ENCODE measurements at regions not wholly inside any gene's neighbourhood (a gene's known extent, or its start where the extent isn't known, plus 50 kb on each side); places are given as distances from the start of the nearest gene placed in this dataset.

DNA sequence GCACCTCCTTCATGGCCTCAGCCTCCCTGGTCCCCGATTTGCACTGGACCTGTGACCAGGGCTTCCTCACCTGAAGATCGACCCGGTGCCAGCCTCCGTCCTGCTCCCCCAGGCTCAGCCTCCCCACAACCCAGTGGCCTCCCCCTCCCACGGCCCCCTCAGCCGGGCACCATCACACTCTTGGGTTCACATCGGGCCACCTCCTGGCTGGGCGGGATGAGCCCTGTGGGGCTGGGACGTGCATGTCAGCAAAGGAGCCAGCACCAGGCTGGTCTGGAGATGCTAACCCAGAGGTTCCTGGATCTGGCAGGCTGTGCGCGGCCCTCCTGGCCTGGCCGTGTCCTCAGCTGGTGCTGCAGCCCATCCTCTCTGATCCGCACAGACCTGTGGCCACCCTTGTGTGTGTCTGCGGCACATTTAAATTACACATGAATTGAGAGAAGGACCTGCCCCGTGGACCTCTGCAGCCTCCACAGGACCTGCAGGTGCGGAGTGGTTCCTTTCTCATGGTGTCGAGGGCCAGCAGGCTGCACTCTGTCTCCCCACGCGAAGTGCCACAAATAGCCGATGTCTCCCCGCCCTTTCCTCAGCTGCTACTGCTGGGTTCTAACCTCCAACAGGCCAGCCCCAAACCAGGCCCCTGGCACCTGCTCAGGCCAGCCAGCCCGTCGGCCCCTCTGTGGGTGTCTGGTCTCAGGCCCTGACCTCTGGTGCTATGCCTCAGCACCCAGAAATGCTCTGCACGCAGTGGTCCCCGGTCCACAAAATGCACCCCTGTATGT, 237.5 kb downstream of the ERMARD start:
- no peak for DNase-seq

DNA sequence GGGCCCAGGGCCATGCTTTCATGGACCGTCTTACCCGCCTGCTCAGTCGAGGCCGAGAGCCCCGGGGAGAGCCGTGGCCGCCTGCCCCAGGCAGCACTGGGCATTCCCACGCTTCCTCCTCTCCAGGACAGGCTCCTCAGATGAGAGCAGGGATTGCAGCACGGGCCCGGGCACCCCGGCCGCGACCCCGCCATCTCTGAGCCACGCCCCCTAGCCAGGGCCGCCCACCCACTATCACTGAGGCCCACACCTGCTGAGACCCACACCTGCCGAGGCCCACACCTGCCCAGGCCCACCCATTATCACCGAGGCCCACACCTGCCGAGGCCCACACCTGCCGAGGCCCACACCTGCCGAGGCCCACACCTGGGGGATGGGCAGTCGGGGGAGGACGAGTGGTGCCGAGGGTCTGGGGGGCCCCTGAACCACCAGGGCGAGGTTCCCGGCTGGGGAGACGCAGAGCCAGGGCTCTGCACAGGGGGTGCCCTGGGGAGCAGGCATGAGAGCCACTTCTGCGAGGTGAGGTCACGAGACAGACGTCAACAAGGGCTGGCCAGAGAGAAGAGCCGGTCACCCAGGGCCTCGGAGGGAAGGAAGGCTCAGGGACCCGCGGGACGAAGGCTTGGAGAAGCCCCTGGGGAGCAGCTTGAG, 235.6 kb downstream of the ERMARD start:
- DNase-seq: no peak

DNA sequence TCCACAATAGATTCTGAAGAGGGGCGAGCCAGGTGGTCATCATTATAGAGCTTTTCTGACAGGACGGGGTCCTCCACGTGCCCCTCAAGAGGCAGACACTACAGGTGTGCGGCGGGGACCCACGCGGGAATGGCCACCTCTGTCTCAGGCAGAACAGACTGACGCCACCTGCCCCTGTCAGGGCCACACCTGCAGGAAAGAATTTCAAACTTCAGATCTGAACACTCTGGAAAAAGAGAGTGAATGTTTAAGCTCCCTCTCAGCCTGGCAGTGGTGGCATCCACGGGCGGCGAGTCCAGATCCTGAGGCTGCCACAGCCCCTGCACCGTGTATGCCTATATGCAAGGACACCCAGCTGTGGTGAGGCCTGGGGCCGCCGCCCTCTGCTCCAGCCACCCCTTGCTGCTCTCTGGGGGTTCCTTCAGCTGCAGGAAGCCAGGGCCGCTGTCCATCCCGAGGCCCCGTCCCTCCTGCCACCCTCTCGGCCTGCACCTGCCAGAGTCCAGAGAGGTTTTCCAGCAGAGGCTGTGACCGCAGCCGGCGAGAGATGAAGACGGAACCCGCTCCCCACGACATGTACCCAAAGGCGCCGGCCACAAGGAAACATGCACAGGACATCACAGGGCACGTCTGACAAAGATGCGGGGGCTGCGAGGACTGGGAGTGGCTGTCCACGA, 234.9 kb downstream of the ERMARD start:
- no peak for DNase-seq

DNA sequence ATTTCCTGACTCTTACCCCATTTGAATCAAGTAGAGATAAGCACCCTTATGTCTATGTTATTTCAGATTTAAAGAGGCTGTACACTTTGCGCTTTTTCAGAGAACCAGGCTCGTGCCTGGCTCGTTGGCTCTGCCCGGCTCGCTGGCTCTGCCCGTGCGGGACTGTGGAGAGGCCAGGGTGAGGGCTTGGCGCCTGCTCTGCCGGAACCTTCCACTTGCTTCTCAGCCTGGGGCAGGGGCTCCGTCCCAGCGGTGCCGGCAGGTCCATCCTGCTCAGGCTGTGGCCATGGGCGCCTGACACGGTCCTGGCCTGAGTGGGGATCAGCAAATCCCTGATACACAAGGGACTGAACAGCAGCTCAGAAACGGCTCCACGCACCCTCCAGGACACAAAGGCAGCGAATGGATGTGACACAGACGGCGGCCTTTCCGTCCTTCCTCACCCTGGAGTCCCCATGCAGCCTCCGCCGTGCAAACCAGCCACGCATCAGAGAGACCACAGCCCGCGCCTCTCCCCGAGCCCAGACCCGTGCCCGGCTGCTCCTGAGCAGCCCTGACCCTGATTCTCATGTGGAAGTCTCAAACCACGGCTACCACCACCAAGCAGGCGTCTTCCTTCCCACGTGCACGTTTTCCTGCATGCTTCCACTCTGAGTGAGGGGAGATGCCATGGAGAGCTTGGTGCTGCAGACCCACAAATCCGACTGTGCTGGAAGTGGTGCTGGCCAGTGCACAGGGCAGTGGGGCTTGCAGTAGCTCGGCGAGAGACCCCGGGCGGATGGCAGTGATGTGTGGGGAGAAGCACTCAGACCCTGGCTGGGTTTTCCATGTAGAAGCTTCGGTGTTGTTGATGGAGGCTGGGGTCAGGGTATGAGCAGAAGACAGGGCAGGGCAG, 233.9 kb downstream of the ERMARD start:
- no peak for DNase-seq

DNA sequence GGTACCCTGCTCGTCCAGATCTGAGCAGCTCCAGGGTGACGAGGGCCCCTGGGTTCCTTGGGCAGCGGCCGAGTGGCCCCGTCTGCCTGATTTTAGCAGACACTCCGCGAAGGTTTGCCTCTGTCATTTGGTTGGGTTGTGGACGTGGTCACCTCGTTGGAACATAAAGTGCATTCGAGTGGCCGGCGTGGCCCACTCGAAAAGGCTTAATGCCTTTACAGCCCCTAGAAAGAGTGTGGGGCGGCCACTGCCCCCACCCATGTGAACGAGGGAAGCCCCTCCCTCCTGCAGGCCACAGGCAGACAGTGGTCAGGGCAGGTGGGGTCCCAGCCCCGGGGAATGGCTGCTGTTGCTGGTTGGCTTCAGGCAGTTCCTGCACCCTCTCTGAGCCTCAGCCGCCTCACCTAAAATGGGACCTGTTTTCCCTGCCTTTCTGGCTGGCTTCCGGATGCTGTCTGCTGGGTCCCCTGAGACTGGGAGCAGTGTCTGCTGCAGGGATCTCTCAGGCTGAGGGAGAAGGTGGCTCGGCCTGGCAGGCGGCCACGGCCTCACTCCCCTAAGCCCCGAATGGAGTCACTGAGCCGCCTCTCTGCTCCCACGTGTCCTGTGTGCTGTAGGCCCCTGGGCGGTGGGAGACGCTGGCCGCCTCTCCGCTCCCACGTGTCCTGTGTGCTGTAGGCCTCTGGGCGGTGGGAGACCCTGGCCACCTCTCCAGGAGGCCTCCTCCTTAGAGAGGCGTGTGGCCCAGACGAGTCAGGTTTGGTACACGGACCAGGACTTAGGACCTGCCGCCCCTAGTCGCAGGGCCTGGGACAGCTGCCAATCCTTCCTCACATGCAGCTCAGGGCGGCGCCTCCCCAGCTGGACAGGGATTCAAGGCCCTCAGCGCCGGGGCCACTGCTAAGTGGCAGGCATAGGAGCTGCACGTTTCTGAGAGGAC, 233.0 kb downstream of the ERMARD start:
- DNase-seq: no peak

DNA sequence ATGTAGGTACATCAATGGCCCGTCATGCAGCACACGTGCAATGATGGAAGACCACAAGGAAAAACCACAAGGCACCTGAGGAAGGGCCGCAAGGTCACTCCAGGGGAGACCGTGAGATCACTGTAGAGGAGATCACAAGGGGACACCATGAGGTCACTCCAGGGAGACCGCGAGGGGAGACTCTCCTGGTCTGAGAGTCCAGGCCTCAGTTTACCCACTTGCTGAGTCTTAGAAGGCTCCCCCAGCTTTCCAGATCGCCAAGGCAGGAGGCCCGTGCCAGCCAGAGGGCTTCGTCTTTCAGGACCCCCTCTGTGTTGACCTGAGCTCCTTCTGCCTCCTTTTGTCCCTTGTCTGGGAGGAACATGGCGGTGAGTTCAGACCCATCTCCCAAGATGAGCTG, 232.2 kb downstream of the ERMARD start:
- DNase-seq: no peak

DNA sequence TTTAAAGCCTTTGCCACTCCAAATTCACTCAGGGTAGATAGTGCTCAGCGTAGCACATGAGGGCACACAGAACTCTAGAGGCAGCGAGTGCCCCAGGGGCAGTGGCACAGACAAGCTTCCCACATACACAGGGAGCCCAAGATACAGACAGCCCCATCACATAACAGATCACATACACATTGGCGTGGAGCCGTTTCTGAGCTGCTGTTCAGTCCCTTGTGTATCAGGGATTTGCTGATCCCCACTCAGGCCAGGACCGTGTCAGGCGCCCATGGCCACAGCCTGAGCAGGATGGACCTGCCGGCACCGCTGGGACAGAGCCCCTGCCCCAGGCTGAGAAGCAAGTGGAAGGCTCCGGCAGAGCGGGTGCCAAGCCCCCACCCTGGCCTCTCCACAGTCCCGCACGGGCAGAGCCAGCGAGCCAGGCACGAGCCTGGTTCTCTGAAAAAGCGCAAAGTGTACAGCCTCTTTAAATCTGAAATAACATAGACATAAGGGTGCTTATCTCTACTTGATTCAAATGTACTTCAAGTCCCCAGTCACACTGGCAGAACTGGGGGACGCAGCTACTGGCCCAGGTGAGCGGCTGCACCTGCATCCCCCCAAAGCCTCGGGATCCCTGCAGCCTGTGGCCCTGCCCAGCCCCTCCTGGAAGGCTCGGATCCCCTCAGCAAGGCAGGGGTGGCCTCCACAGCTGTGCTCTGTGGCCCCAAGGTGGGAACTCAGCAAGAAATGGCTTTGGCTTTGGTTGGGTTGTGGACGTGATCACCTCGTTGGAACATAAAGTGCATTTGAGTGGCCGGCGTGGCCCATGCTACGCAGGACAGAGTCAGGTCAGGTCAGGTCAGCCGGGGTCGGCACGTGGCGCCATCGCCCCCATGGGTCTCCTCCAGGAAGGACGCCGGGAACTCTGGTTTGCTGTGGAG, 231.3 kb downstream of the ERMARD start:
- no peak for DNase-seq

DNA sequence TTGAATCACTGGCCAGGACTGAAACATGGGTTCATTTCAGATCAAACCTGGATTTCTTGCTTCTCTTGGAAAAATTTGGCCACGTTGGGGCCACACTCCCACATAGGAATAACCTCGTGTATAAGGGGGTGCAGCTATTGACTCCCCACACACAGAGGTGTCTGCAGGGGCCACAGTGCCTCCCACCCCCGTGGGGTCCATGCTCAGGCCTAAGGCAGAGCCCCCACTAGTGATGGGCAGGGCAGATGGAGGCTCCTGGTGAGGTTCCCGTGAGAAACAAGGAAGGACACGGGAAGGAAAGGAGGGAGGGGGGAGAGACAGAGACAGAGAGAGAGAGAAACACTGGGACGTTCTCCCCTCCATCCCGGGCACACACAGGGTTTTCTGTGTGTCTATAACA, 230.5 kb downstream of the ERMARD start:
- no peak for DNase-seq

DNA sequence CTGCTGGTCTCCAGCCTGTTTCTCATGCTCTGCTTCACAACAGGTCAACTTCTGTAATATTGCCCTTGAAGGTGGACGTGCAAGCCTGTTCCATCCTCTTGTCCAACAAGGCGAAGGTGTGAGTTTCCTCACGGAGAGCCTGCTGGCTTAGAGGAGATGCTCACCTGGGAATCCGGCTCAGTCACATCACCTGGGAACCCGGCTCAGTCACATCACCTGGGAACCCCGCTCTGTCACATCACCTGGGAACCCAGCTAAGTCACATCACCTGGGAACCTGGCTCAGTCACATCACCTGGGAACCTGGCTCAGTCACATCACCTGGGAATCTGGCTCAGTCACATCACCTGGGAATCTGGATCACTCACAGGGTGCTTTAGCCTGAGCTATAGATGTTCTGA, 230.1 kb downstream of the ERMARD start:
- no peak for DNase-seq

DNA sequence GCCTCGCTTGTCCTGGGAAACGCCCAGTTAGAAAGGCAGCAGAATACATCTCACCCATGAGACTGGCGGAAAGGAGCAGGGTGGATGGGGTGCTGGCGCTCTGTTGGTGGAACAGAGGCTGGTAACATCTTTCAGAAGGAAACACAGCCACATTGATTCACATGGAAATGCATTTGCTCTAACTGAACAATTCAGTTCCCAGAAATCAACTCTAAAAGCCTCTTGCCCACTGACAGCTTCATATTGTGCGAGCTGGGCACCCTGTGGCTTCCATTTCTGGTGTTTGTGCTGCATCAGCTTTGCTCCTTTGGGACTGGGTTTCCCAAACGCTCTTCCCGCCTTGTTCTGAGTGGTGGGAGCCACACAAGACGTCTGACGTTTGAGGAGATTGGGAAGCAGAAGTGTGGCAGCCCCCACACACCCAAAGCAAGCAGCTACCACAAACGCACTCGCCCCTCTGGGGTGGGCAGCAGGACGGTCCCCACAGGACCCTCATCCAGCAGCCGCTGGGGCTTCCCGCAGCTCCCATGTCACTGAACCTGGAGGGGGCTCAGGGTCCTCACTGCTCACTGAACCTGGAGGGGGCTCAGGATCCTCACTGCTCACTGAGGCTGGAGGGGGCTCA, 229.5 kb downstream of the ERMARD start:
- no peak for DNase-seq

DNA sequence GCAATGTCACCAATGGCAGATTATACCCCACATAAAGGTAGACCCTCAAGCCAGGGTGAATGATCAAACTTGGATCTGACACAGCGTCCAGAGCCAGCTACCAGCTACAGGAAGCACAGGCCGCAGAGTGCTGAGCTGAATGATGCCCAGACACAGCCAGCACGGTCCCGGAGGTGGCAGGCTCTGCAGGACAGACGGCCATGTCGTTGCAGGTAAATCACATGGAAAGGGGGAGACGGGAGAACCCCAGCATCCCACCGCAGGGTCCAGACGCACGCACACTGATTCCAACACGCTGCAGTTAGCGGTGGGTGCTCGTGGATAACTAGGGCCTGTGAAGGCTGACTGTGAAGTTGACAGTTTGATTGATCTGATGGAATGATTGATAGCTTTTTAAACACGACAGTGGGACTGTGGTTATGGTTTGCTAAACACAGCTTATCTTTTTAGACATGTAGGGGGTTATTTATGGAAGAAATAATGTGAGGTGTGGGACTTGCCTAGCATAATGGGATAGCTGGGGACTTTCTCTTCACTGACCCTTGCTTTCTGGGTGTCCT, 228.5 kb downstream of the ERMARD start:
- DNase-seq: no peak

DNA sequence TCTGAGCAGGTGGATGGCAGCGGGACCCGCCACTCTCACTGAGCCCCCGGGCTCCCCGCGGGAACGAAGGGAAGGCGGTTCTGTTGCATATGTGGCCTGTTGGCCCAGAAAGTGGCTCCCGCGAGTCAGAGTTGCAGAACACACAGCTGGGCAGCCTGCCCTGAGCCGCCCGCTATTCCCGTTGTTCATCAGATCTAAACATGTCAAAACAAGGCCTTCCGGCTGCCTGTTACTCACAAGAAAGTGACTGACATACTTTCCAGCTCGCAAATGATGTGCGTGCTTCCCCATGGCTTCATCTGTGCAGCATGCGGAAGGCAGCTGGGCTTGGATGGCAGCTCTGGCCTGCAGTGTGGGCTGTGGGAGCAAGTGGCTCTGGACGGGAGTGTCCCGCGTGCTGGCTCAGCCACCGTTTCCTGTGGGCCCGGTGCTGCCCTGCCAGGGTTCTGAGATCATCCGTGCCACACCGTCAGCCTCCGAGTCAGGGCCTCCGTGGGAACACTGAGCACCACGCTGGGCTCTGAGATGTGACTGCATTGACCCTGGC, 227.3 kb downstream of the ERMARD start:
- no peak for DNase-seq

DNA sequence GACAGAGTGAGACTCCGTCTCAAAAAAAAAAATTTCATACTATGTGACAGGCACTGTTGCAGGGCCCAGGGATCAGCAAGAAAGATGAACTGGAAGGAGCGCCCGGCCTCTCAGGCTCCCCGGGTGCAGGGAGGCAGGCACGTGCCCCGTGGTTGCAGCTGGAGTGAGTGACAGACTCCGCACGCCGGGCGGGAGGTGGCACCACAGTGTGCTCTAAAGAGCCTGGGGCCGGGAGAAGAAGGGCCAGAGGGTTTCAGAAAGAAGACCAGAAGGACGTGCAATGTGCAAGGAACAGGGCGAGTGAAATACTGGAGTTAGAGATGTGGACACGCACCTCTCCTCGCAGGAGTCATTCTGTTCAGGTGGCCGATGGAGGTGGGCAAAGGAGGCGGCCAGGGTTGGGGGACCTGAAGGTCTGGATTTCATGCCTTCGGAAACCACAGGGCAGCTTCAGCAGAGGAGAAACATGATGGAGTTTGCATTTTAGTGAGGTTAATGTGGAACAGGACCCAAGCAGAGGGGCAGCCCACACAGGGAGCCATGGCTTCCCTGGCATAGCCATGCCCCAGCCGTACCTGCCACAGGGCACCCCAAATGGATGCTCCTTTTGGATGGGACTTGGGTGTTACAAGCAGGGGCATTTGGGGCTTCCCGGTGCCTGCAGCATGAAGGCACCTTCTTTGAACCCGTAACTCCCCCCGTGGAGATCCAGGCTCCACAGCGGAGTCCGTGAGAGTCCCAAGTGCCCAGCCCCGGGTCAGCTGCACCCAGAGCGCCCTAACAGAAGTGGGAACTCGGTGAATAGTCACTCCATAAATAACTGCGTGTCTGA, 226.2 kb downstream of the ERMARD start:
- DNase-seq: no peak

DNA sequence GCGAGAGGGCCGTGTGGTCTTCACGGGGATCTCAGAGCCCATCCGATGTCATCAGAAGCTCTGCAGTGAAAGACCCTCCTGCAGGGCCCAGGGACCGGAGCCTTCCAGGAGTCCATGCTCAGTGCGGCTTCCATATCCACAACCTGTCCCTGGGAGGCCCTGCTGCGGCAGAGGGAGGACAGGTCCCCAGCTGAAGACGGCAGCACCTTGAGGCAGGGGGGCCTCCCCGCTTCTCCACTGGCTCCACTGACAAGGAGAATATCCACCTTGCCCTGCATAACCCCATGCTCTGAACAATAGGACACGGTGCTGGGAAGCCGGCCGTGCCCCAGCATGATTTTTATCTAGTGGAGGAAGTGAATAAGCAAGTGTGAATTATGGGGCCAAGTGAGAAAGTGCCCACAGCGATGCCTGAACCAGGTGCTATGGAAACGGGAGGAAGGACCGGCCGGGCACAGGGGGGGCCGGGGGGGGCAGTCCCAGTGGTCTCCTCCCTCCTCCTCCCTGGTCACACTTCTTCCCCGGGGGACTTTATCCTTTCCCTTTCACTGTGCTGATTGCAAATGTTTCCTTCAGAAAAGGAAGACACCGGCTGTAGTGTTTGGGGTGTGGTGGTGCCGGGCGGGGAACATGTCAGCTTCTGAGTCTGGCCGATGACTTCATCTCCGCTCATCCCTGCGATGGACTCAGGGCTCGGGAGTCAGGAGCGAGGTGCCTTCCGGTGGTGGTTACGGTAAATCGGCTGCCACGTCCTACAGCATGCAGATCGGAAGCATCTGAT, 225.1 kb downstream of the ERMARD start:
- DNase-seq: no peak

DNA sequence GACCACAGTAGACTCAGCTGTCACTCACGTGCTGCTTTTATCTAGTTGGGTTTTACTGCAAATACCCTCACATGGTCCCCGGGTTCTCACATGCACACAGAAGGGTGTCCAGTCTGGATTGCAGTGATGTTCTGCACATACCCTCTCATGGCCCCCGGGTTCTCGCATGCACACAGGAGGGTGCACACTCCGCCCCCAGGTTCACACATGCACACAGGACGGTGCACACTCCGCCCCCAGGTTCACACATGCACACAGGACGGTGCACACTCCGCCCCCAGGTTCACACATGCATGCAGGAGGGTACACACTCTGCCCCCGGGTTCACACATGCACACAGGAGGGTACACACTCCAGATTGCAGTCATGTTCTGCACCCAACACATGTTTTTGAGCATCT, 224.3 kb downstream of the ERMARD start:
- DNase-seq: no peak

DNA sequence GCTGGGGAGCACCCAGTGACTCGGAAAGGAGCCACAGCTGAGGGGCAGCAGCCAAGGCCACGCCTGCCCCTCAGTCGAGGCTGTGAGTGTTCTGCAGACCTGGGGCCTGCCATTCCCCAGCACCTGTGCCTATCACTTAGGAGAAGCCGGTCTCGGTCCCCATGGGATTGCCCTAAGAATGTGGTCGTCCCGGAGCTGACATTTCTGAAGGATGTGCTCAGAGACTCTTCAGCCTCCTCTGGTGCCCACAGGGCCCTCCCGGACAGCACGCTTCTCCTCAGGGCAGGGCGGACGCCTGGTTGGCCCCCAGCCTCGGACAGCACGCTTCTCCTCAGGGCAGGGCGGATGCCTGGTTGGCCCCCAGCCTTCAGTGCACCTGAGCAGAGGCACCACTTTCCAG, 223.9 kb downstream of the ERMARD start:
- DNase-seq: no peak

DNA sequence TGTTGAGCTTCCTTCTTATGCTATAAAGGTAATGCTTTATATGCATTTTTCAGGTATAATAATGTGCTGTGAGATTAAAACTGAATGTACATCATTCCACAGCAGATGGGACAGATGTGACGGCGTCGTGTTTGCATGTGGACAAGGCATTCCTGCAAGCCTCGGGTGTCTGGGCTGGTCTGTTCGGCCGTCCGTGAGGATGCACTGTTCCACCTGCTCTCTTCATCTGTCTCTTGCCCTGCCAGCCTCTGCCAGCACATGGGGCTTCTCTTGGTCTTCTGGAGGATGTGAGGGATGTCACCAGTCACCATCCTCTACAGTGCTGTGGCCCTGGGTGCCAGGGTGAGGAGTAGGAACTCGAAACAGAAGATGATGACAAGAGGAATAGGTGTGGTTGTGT, 223.2 kb downstream of the ERMARD start:
- DNase-seq: no peak
